Fibroblast of pulmonary artery (primary cell): ENCODE measurements at regions not wholly inside any gene's neighbourhood (a gene's known extent, or its start where the extent isn't known, plus 50 kb on each side); places are given as distances from the start of the nearest gene placed in this dataset.

Source experiments
- DNase-seq: peaks from one replicate; pipeline ENCODE4 v3.0.0-alpha.2; 2010; ENCODE audit warnings: low read depth
- H3K4me3 ChIP-seq: replicated peaks from 2 replicates; pipeline ENCODE4 v1.5.1; 2011; ENCODE audit warnings: low read depth, mild to moderate bottlenecking, control low read depth, low read length, moderate library complexity
- CTCF ChIP-seq: IDR thresholded peaks from 2 replicates; pipeline ENCODE4 v1.5.1; 2011; ENCODE audit warnings: mild to moderate bottlenecking, control low read depth, low read length, inconsistent platforms; ENCODE audit errors: missing control alignments

- no peak overlapping the region for H3K4me3 ChIP-seq
- TF ChIP-seq CTCF, result no peak
- no peak for DNase-seq
Observed at GRCh38 chr6:55023230-55023629, 151.1 kb upstream of the HCRTR2 start.

- no peak for TF ChIP-seq CTCF
- no peak overlapping the region for H3K4me3 ChIP-seq
- no peak for DNase-seq
Observed at GRCh38 chr6:55033016-55033546, 141.2 kb upstream of the HCRTR2 start.

GRCh38 chr6:55034752-55035151 lies 139.6 kb upstream of the HCRTR2 start:
- no peak for DNase-seq

GRCh38 chr6:55040102-55040848 lies 134.0 kb upstream of the HCRTR2 start:
- TF ChIP-seq CTCF, result no peak
- peak; percentile 27 for DNase-seq
- no peak overlapping the region for H3K4me3 ChIP-seq

More at GRCh38 chr6:55034752-55035151, 139.6 kb upstream of the HCRTR2 start:
- TF ChIP-seq CTCF, result no peak
- no peak overlapping the region for H3K4me3 ChIP-seq

- H3K4me3 ChIP-seq, result no peak overlapping the region
- DNase-seq, result no peak
- no peak for TF ChIP-seq CTCF
Observed at GRCh38 chr6:55046869-55047422, 127.4 kb upstream of the HCRTR2 start.

- no peak for DNase-seq
- TF ChIP-seq CTCF, result no peak
Observed at GRCh38 chr6:55047451-55048044, 126.8 kb upstream of the HCRTR2 start.

More at GRCh38 chr6:55047451-55048044, 126.8 kb upstream of the HCRTR2 start:
- H3K4me3 ChIP-seq, result no peak overlapping the region
